Smooth muscle cell (in vitro differentiated cells): ENCODE measurements at regions not wholly inside any gene's neighbourhood (a gene's known extent, or its start where the extent isn't known, plus 50 kb on each side); places are given as distances from the start of the nearest gene placed in this dataset.

Source experiments
- DNase-seq: peaks from one replicate; lab custom pipeline; 2025; ENCODE audit not compliant: unreplicated experiment; lab: John Stamatoyannopoulos, UW
- H2AFZ ChIP-seq: fragments of 200-600 bp; sonication (generic); 2 replicates; pipeline ENCODE4 v1.6.0; 2016; ENCODE audit warnings: antibody characterized with exemption, low read depth, mild to moderate bottlenecking
- H3F3A ChIP-seq: fragments of 200-600 bp; sonication (generic); 2 replicates; pipeline ENCODE4 v1.6.0; 2017; ENCODE audit warnings: antibody characterized with exemption, low read depth
- H3K27ac ChIP-seq: fragments of 200-600 bp; sonication (generic); 2 replicates; pipeline ENCODE4 v1.5.1; 2016; ENCODE audit warnings: low read depth, mild to moderate bottlenecking
- H3K27me3 ChIP-seq: fragments of 200-600 bp; sonication (generic); 2 replicates; pipeline ENCODE4 v1.6.1; 2016; ENCODE audit warnings: low read depth, mild to moderate bottlenecking
- H3K36me3 ChIP-seq: fragments of 200-600 bp; sonication (generic); 2 replicates; pipeline ENCODE4 v1.5.1; 2016; ENCODE audit warnings: low read depth
- H3K4me1 ChIP-seq: fragments of 200-600 bp; sonication (generic); 2 replicates; pipeline ENCODE4 v1.5.1; 2016; ENCODE audit warnings: low read depth
- H3K4me2 ChIP-seq: fragments of 200-600 bp; sonication (generic); 2 replicates; pipeline ENCODE4 v1.6.0; 2016; ENCODE audit warnings: mild to moderate bottlenecking
- H3K4me3 ChIP-seq: fragments of 200-600 bp; sonication (generic); 2 replicates; pipeline ENCODE4 v1.5.1; 2016; ENCODE audit warnings: mild to moderate bottlenecking
- H3K79me2 ChIP-seq: fragments of 200-600 bp; sonication (generic); 2 replicates; pipeline ENCODE4 v1.6.0; 2016; ENCODE audit warnings: low read depth, mild to moderate bottlenecking
- H3K9ac ChIP-seq: fragments of 200-600 bp; sonication (generic); 2 replicates; pipeline ENCODE4 v1.6.0; 2016; ENCODE audit warnings: low read depth
- H3K9me3 ChIP-seq: fragments of 200-600 bp; sonication (generic); replicated peaks from 2 replicates; pipeline ENCODE4 v1.5.1; 2016; ENCODE audit warnings: low read depth
- H4K20me1 ChIP-seq: fragments of 200-600 bp; sonication (generic); 2 replicates; pipeline ENCODE4 v1.6.0; 2016; ENCODE audit warnings: low read depth
- WGBS: methylation state at CpG from one replicate; pipeline ENCODE4 v1.1.7; 2016; ENCODE audit warnings: low lambda C conversion rate; 5-methylcytosine and 5-hydroxymethylcytosine counted together
- TF ChIP-seq, protein P1 (sequence below): fragments of 200-600 bp; sonication (generic); IDR thresholded peaks from 2 replicates; pipeline ENCODE4 v1.5.1; 2017; ENCODE audit warnings: borderline replicate concordance, mild to moderate bottlenecking, antibody characterized with exemption; ENCODE audit not compliant: insufficient read depth, poor library complexity, severe bottlenecking

DNA sequence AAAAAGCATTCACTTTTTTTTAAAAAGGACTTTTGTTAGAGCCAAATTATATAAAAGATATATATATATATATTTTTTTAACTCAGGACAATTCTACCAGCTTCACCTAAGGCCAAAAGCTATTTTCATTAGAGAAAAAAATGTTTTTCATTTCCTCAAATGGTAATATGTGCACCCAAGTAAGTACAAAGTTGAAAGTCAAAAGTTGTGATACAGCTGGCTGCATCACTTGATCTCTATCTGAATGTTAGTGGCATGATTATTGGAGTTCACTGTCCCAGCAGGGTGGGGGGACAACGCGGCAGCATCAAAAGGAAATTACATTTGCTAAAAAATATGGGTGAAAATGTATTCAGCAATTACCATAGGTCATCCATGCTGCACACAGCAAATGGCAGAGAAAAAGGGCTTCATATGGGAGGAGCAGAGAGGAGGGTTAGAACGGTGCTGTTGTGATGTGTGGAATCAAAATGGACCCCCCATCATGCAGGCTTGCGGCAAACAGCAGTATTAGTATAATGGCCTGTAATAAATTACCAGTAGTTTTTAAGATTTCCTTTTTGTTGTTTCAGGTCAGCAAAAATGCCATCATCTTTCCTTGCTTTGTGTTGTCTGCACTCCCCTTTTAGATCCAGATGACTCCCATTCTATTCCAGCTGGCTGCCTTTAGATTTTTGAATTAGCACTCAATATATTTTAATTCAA, 253.7 kb downstream of the MAT2B start:
- Histone ChIP-seq H3K9ac (no peak overlapping the region), H2AFZ (no peak overlapping the region), H3K4me1 (no peaks in the 10 kb centered on the region), H4K20me1 (no peaks in the 10 kb centered on the region), H3K4me3 (no peak overlapping the region), H3K27me3 (peaks cover 21% of the 10 kb centered on the region), H3K27ac (no peak overlapping the region), H3K9me3 (no peaks in the 10 kb centered on the region), H3K79me2 (no peaks in the 10 kb centered on the region), H3F3A (no peaks in the 10 kb centered on the region), H3K36me3 (no peaks in the 10 kb centered on the region), H3K4me2 (no peak overlapping the region)
- TF ChIP-seq, protein P1, sequence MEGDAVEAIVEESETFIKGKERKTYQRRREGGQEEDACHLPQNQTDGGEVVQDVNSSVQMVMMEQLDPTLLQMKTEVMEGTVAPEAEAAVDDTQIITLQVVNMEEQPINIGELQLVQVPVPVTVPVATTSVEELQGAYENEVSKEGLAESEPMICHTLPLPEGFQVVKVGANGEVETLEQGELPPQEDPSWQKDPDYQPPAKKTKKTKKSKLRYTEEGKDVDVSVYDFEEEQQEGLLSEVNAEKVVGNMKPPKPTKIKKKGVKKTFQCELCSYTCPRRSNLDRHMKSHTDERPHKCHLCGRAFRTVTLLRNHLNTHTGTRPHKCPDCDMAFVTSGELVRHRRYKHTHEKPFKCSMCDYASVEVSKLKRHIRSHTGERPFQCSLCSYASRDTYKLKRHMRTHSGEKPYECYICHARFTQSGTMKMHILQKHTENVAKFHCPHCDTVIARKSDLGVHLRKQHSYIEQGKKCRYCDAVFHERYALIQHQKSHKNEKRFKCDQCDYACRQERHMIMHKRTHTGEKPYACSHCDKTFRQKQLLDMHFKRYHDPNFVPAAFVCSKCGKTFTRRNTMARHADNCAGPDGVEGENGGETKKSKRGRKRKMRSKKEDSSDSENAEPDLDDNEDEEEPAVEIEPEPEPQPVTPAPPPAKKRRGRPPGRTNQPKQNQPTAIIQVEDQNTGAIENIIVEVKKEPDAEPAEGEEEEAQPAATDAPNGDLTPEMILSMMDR = no peak
- WGBS = 79% methylated on average over 4 of the region's 4 CpGs
- no peak for DNase-seq

DNA sequence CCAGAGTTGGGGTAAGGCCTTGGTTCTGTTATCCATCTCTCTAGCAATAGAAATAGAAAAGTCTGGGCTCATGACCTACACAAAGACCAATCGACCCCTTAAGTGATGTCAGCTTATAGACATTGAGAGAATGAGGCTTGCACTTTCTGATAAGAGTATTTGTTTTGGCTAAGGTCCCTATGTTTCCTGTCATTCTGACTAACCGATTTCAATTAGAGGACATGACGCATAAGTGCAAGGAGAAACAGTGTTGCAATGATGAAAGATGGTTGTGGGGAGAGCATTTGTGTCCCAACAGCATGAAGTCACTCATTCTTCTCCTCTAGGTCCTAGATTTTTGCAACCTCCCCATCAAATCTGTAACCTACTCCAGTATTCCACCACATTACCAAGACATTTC, 255.1 kb downstream of the MAT2B start:
- Histone ChIP-seq H2AFZ (no peak overlapping the region), H3K79me2 (no peaks in the 10 kb centered on the region), H3K4me2 (no peak overlapping the region), H4K20me1 (no peaks in the 10 kb centered on the region), H3K9me3 (no peaks in the 10 kb centered on the region), H3K27me3 (peaks cover 35% of the 10 kb centered on the region), H3K27ac (no peak overlapping the region), H3K4me1 (no peaks in the 10 kb centered on the region), H3K36me3 (no peaks in the 10 kb centered on the region), H3F3A (no peaks in the 10 kb centered on the region), H3K4me3 (no peak overlapping the region), H3K9ac (no peak overlapping the region)
- DNase-seq = no peak
- TF ChIP-seq, protein P1 = no peak
- 69% methylated on average over 3 of the region's 3 CpGs for WGBS

DNA sequence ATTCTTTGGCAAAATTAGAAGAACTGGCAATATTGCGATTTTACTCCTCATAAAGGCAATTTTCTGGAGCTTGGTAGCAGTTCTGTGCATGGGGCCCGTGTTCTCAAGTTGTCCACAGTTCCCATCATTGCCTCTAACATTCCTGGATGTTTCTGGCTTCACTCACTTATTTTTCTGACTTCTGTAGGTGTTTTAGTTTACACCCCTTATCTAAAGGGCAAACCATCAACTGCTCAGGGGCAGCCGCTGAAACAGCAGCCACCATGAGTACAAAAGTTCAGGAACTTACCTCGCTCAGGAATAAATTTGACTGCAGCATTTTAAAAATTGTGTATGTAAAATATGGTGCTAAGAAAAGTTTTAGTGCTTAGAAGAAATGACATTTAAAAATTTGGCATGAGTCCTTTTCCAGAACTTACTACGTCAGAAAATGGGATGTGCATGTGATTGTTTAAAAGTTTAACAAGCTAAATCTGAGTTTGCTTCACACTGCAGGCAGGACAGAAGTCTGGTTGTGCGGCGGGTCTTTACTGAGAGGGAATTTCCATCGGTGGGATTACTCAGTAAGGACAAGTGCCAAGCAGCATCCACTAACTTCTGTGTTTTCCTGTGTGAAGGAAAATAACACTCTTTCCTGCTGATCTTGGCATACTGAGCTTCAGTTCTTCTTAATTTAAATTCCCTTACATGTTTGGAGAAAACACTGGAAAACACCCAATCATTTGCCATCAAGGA, 261.7 kb downstream of the MAT2B start:
- Histone ChIP-seq H3F3A (no peaks in the 10 kb centered on the region), H3K4me2 (no peak overlapping the region), H3K36me3 (no peaks in the 10 kb centered on the region), H3K9me3 (no peaks in the 10 kb centered on the region), H3K4me1 (no peaks in the 10 kb centered on the region), H3K27ac (no peak overlapping the region), H3K27me3 (peaks cover 79% of the 10 kb centered on the region), H3K4me3 (no peak overlapping the region), H2AFZ (no peak overlapping the region), H4K20me1 (no peaks in the 10 kb centered on the region), H3K9ac (no peak overlapping the region), H3K79me2 (no peaks in the 10 kb centered on the region)
- no peak for DNase-seq
- TF ChIP-seq, protein P1 = no peak
- 73% methylated on average over 8 of the region's 8 CpGs for WGBS

- Histone ChIP-seq H3K9ac (no peak overlapping the region), H3K4me3 (no peak overlapping the region), H3K4me1 (no peaks in the 10 kb centered on the region), H3K79me2 (no peaks in the 10 kb centered on the region), H3K27me3 (peaks cover 77% of the 10 kb centered on the region), H3F3A (no peaks in the 10 kb centered on the region), H3K9me3 (no peaks in the 10 kb centered on the region), H3K27ac (no peak overlapping the region), H4K20me1 (no peaks in the 10 kb centered on the region), H3K4me2 (no peak overlapping the region), H2AFZ (no peak overlapping the region), H3K36me3 (no peaks in the 10 kb centered on the region)
- TF ChIP-seq, protein P1 = no peak
- DNase-seq = no peak
- 35% methylated on average over 2 of the region's 2 CpGs for WGBS
These were observed 265.2 kb downstream of the MAT2B start for GRCh38 chr5:163770625-163771024.
